Kidney glomerular epithelial cell (primary cell): ENCODE measurements at regions not wholly inside any gene's neighbourhood (a gene's known extent, or its start where the extent isn't known, plus 50 kb on each side); places are given as distances from the start of the nearest gene placed in this dataset.
"Not testable (repeated sequence)": the region's sequence is repeated elsewhere in the genome, so short reads cannot be mapped to it uniquely, and the experiment has no call there.

Experiments used
- DNase-seq: peaks from one replicate; lab custom pipeline; 2025; lab: John Stamatoyannopoulos, UW

DNA sequence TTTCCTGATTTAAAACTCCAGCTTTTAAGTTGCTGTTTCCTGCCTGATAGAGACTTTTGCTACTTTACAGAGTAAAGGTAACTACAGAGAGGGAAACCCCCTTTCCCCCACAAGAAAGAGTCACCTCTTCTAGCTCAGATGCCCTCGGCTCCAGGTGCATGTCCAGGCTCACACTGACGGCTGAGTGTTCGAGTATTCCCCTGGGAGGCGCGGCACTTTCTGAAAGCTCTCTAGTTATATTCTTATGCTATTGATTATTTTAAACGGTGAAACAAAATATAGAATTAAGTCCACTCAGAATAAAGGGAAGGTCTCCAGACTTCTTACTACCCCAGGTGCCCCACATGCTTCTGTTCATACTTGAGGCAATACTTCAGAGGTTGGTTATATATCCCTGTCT, 160.3 kb upstream of the FMN2 start:
- DNase-seq = no peak

DNA sequence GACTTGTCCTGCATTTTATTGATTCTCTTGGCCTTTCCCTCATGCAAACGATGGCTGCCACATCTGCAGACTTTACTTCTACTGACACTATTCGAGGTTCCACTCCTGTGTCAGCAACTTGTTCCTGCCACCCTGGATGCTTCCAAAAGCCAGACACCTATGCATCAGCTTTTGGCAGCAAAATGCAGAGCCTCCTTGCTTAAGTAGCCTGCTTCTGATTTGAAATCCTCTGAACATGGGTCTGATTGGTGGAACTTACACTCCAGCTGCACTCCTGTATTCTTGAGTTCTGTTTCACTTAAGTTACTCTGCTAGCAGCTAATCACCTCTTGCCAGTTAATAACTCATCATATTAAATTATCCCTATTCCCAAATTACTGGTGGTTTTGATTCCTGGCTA, 152.1 kb upstream of the FMN2 start:
- no peak for DNase-seq

DNA sequence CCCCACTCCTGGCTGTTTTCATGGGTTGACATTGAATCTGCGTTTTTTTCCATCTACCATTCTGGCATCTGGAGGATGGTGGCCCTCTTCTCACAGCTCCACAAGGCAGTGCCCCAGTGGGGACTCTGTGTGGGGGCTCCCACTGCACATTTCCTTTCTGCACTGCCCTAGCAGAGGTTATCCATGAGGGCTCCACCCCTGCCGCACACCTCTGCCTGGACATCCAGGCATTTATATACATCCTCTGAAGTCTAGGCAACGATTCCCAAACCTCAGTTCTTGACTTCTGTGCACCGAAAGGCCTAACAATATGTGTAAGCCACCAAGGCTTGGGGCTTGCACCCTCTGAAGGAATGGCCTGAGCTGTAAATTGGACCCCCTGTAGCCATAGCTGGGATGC, 147.9 kb upstream of the FMN2 start:
- DNase-seq = no peak

DNA sequence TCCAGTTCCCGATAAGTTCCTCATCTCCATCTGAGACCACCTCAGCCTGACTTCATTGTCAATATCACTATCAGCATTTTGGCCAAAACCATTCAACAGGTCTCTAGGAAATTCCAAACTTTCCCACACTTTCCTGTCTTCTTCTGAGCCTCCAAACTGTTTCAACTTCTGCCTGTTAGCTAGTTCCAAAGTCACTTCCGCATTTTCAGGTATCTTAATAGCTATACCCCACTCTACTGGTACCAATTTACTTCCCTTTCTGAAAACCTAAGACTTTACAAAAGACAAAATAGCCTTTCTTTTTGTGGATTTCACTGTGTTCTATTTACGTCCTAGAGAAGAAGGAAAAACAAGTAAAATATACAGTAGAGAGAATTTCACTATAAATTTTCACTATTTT, 147.0 kb upstream of the FMN2 start:
- no peak for DNase-seq

DNA sequence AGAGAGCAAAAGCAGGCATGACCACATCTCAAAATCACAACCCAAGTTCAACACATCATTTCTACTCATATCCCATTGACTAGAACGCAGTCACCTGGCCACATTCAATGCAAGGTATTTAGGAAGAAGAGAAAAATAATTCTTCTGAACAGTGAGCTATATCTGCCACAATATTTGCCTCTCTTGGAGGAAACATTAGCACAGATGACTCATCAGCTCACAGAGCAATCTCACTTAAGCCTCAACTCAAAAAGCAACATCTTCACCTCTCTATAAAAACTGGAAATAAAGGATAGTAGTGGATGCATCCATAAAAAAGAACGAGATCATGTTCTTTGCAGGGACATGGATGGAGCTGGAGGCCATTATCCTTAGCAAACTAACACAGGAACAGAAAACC, 143.9 kb upstream of the FMN2 start:
- DNase-seq = no peak

DNA sequence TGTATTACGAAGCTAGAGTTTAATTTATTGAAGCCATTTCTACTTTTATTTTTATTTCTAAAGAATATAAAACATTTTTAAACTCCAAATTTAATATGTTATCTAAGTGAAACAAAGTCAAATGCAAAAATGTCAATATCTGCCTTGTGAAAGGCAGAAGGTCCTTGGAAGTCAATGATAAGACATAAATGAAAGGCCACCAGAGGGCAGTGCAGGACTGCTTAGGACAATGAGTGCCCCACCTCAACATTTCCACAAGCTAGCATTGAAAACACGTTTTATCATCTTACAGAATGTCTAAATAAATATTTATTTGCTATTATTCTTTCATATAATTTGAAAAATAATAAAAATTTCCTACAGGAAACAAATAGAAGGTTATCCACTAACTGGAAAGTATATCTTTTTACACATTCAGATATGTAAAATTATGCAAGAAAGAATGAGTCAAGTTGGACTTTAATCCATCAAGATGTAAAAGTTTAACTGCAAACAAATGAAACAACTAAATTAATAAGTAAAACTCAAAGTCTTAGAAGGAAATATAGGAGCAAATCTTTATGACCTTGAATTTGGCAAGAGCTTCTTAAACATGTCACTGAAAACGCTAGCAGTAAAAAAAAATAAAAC, 140.1 kb upstream of the FMN2 start:
- peak; percentile 67 for DNase-seq

DNA sequence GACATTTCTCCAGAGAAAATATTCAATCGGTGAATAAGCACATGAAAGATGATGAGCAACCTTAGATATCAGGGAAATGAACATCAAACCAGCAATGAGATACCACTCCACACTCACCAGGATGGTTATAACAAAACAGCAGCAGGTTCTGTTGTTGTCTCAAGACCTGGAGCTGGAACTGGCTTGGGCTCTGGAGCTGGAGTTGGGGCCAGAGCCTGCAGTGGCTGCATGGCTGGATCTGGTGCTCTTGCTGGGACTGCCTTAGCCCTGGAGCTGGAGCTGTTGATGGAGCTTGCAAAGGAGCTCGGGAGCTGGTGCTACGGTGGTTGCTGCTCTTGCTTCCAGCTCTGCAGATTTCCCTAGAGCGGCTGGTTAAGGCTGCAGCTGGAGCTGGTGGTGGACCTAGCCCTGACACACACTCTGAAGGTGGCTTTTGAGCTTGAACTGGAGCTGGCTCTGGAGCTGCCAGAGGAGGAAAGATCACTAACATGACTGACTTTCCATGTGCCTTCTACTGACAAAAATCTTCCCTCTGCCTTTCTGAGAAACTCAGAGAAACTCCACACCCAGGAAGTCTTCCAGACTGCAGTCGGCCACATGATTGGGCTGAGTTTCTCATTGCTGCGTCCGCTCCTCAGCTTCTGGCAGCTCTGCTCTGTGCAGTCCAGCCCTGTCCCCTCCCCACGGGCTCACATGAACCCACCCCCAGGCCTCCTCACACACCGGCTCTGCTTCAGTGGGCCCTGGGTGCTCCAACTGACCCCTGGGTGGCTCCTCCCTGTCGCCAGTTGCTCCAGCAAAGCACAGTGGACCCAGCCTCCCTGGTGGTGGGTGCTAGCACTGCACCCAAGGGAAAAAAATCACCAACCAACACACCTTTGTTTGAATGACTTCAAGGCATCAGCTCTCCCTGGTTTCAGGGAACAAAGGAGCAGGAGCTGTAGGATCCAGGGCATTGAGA, 139.1 kb upstream of the FMN2 start:
- peak; percentile 42 for DNase-seq

DNA sequence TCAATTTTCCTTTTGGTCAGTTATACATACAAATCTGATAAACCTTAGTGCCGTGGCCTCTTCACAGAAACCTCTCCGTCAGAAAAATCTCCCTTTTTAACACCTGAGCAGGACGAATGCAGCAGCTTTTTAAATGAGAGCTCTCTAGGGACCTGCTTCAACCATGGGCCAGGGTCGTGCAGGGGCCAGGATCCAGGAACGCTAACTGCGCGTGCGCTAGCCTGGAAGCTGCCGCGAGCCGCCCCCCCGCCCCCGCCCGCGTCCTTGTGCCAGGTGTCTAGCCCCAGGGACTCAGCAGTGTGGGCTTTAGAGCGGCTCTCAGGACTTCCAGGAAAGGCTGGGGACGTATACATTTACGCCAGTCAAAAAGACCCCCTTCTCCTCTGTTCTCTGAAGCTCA, 136.8 kb upstream of the FMN2 start:
- DNase-seq = no peak

DNA sequence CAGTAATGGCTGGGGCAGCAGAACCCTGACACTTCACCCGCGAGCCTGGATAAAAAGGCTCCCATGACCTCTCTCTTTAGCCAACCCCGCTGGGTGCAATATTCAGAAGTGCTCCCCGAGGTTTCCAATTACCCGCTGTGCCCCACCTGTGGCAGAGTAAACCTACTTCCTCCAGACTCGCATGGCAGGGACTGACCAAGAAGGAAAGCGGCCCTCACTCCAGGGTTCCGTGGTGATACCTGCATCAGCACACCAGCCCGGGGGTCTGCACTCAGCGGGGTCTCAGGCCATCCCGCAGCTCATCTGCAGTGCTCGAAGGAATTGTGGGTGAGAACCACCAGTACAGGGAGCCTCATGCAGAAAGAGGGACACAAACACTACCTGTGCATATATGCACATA, 136.3 kb upstream of the FMN2 start:
- DNase-seq = no peak

DNA sequence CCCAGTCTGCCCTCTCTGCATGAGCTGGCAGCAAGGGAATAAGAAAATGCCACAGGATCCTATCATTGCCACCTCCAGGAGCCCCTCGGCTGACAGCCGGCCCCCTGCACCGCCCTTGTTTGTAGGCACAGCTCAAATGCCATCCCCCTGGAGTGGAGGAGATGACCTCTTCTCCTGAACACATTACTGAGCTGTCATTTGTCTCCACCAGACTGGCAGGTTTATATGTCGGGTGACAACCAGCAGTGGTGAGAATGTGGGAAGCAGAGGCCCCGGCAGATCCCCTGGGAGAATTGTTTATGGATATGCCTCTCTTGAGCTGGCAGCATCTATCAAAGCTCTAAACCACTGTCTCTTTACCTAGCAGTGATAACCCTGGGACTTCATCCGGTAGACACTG, 135.4 kb upstream of the FMN2 start:
- DNase-seq = no peak

DNA sequence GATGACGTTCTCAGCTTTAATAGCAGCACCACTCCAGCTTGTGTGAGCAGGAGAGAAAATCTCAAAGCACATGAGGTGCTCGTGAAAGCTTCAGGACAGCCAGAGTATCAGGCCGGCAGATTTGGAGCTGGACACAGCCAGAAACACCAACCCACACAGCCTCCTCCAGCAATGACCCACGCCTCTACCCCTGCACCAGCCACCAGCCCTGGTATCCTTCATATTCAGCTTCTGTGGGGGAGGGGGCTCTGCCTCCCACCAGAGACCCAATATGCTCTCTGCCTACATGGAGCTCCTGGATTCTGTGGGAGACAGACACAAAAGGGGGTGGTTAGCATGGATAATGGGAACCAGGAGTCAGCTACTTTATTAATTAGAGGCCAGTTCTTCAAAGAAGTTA, 133.6 kb upstream of the FMN2 start:
- no peak for DNase-seq

DNA sequence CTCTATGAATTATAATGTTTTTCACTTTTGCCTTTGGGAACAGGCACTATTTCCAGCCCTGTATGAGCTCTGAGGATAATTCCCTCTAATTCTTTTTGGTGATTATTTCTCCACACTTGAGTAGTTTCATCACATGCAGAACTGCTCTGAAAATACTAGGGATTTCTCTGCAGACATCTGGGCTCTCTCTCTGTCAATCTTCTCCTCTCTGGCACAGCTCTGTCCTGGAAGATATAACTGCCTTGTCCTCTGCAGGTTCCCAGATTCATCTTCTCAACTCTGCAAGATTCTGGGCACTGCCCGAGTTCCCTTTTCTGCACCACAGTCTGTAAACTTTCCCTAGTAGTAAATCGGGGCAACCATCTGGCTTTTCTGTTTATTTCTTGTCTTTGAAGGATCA, 131.3 kb upstream of the FMN2 start:
- no peak for DNase-seq

DNA sequence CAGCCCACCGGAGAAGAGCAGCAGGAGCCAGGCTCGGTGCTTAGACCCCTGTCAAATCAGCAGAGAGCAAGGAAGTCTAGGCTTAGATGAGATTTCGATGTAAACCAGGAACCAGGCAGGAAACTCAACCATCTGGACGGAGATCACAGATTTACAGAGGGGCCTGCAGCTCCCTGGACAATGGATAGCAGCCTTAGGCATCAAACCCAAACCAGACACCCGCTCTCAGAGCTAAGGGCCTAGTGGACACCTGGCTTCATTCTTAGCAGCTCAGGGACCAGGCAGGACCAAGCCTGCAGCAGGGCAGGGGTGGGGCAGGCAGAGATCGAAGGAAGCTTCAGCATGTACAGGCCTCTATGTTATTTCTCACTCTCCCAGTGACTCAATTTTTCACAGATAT, 127.8 kb upstream of the FMN2 start:
- no peak for DNase-seq

DNA sequence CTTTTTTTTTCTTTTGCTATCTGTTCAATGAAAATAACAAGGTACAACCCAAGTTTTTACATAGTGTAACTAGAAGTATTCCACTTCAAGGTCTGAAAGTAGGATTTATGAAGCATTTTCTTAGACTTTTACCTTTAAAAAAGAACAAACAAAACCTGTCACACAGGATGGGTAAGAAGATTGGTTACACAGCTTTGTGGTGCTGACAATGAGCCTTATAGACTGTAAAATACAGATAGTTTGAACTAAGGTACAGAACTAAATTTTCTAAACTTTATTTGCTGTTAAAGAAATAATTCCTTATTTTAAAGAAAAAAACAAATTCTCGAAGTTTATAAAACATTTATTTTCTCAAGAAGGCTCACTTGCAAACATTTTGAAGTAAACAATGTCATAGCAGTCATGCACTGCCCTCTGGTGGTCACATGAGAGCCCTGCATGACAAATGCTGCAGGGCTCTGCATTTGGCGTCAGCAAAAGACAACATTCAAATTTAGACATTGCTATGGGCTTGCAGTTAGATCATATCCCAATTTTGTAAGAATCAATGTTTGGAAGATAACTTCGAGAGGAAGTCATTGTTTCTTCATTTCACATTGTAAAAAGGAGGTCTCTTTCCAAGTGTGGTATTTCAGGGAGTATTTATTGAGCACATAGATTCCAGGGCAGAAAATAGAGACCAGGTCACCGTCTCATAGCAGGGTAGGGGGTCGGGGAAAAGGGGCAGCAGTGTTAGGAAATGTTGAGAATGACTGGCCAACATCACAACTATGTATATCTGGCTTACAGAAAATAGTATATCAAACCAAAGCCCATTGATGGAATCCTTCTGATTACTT, 115.3 kb upstream of the FMN2 start:
- DNase-seq = peak; percentile 38

DNA sequence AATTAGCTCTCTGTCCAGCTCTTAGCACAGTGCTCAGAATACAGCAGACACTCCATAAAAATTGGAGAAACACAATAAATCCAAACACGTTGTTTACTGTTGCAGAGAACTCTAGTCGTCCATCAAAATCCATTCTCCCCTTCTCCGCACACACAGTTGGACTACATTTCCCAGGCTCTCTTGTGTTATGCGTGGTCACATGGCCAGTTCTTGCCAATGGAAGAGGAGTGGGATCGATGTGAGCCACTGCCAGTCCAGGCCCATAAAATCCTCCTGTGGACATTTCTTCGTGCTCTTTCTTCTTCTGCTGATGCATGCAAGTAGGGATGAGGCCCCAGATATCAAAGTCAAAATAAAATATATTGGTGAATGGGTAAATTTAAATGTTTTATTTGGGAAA, 114.3 kb upstream of the FMN2 start:
- DNase-seq = no peak

DNA sequence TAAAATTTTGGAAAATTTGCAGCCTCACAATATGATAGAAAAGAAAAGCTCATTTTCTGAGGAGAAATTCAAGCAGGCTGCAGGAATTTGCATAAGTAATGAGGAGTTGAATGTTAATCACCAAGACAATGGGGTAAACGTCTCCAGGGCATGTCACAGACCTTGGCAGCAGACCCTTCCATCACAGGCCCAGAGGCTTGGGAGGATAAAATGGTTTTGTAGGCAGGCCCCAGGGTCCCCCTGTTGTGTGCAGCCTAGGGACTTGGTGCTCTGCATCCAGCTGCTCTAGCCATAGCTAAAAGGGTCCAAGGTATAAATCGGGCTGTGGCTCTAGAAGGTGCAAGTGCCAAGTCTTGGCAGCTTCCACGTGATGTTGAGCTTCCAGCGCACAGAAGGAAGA, 112.2 kb upstream of the FMN2 start:
- DNase-seq = no peak

DNA sequence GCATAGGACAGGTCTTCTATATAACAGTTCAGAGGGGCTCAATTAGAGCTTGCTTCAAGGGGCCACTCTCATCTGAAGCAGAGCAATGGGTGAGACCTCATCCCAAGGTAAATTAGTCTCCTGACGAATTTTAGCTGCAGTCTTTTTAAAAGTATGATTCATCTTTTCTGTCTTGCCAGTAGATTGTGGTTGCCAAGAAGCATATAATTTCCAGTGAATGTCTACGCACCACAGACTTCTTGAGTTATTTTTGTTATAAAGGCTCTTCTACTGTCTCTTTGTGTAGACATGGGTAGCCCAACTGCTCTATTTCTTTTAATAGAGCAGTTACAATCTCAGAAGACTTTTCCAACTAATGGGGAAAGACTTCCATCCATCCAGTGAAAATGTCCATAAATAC, 108.9 kb upstream of the FMN2 start:
- no peak for DNase-seq

DNA sequence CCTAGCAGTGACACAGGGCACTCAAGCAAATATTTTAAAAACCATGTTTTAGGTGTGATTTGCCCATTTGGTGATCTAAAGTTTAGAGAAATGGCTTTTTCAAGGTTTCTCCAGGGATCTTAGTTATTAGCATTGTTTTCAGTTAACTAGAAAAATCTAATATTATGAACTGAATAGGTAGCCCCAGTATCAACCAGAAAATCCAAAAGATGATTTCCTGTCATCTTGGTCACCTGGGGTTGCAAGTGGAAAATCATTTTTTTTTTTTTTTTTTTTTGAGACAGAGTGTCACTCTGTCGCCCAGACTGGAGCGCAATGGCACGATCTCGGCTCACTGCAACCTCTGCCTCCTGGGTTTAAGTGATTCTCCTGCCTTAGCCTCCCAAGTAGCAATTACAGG, 106.6 kb upstream of the FMN2 start:
- no peak for DNase-seq

DNA sequence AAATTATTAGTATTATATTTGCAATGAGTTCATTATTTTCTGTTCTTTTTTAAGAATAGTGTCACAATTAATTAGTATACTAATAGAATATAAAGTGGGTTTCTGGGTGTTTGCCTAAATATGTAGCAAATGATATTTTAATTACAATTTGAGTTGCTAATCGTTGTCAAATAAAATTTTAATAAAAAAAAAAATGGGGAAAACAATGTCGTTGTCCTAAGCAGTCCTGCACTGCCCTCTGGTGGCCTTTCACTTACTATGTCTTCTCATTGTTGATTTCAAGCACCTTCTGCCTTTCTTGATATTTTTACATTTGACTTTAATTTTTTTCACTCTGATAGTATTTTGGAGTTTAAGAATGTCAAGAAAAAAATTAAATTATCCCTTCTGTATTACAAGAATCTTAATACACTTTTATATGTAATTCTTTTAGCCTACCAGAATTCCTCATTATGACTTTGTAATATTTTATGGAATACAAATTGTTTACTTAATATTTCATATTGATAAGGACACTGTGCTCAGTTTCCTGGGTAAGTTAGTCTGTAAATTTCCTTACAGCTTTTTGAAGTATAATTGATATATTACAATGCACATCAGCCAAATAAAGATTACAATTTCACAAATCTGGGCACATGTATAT, 104.5 kb upstream of the FMN2 start:
- DNase-seq = peak; percentile 46

DNA sequence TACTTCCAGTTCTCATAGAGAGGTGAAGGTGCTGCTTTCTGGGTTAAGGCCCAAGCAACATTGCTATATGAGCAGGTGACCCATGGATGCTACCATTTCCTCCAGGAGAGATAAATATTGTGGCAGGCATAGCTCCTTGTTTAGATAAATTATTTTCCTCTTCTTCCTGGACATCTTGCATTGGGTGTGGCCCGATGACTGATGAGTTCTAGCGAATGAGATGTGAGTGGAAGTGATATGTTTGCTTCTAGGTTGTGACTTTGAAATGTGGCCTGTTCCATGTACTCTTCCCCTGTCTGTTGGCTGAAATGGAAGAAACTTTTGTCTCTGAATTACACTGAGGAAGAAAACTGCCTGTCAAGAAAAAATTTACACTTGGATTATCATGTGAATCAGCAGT, 101.7 kb upstream of the FMN2 start:
- no peak for DNase-seq

DNA sequence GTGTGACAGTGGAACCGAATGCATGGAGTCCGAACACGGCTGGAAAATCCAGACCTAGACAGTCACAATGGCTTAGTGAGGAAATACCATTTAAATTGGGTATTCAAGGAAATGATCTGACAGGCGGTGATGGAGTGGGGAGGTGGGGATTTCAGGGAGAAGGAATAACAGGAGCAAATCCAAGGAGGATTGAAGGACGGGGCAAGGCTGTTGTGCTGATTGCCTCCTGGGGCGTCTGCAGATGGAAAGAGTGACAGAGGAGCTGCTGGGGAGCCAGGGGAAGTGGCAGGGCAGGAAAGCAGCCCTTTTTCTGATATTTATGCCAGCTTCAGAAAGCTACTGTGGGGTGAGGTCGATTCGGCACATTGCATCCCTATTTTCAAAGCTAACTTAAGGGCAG, 99.1 kb upstream of the FMN2 start:
- DNase-seq = not testable (repeated sequence)

DNA sequence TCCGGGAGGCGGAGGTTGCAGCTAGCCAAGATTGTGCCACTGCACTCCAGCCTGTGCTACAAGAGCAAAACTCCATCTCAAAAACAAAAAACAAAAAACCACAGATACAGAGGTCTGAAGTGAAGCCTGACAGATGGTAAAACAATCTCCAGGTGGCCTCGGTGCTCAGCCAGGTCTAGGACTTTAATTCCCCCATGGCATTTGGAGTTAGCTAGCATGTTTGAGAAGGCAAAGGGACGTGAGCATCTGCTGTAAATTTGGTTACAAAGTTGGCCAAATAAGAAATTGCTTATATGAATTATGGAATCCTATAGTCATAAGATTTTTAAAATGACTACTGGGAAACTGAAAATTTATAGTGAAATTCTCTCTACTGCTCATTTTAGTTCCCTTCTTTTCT, 98.3 kb upstream of the FMN2 start:
- no peak for DNase-seq
